ENCODE measurements at regions not wholly inside any gene's neighbourhood (a gene's known extent, or its start where the extent isn't known, plus 50 kb on each side); places are given as distances from the start of the nearest gene placed in this dataset.

GRCh38 chr9:106625259-106625789, 237.6 kb upstream of the ZNF462 start:
- intact Hi-C loops (cut with DNase I; ENCODE audit: low total_unique reads), result no loop called here
- no peak overlapping the region for H3K4me3 ChIP-seq (ENCODE audit: low read depth, poor library complexity, severe bottlenecking)
- 74 to 78% methylated on average over 3 of the region's 3 CpGs for WGBS, 2 donors
- TF ChIP-seq, protein P1, sequence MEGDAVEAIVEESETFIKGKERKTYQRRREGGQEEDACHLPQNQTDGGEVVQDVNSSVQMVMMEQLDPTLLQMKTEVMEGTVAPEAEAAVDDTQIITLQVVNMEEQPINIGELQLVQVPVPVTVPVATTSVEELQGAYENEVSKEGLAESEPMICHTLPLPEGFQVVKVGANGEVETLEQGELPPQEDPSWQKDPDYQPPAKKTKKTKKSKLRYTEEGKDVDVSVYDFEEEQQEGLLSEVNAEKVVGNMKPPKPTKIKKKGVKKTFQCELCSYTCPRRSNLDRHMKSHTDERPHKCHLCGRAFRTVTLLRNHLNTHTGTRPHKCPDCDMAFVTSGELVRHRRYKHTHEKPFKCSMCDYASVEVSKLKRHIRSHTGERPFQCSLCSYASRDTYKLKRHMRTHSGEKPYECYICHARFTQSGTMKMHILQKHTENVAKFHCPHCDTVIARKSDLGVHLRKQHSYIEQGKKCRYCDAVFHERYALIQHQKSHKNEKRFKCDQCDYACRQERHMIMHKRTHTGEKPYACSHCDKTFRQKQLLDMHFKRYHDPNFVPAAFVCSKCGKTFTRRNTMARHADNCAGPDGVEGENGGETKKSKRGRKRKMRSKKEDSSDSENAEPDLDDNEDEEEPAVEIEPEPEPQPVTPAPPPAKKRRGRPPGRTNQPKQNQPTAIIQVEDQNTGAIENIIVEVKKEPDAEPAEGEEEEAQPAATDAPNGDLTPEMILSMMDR (IDR thresholded peaks at IDR 0.05), result no peak
- TF ChIP-seq POLR2A (IDR thresholded peaks at IDR 0.05), result no peak
- no peak for DNase-seq (ENCODE audit: low spot score in 2 of 2)

- DNase-seq (ENCODE audit: low spot score in 2 of 2), result no peak
- no peak overlapping the region for H3K4me3 ChIP-seq (ENCODE audit: low read depth, poor library complexity, severe bottlenecking)
- WGBS, 2 donors, result 82 to 83% methylated on average over 6 of the region's 6 CpGs
- intact Hi-C loops (cut with DNase I; ENCODE audit: low total_unique reads), result no loop called here
- TF ChIP-seq, protein P1 (IDR thresholded peaks at IDR 0.05), result no peak
- TF ChIP-seq POLR2A (IDR thresholded peaks at IDR 0.05), result no peak
These were observed 236.0 kb upstream of the ZNF462 start for GRCh38 chr9:106626936-106627335.

- TF ChIP-seq, protein P1 (IDR thresholded peaks at IDR 0.05), result no peak
- TF ChIP-seq POLR2A (IDR thresholded peaks at IDR 0.05), result no peak
- intact Hi-C loops (cut with DNase I; ENCODE audit: low total_unique reads), result no loop called here
- 64 to 68% methylated on average over 3 of the region's 3 CpGs for WGBS, 2 donors
These were observed 230.3 kb upstream of the ZNF462 start for GRCh38 chr9:106632621-106633020.

GRCh38 chr9:106634183-106634582, 228.8 kb upstream of the ZNF462 start:
- WGBS, 2 donors, result 65 to 74% methylated on average over 1 of the region's 1 CpG
- no peak for TF ChIP-seq POLR2A (IDR thresholded peaks at IDR 0.05)
- TF ChIP-seq, protein P1 (IDR thresholded peaks at IDR 0.05), result no peak
- intact Hi-C loops (cut with DNase I; ENCODE audit: low total_unique reads), result no loop called here
- H3K4me3 ChIP-seq (ENCODE audit: low read depth, poor library complexity, severe bottlenecking), result no peak overlapping the region
- DNase-seq (ENCODE audit: low spot score in 2 of 2), result no peak

More at GRCh38 chr9:106632621-106633020, 230.3 kb upstream of the ZNF462 start:
- H3K4me3 ChIP-seq (ENCODE audit: low read depth, poor library complexity, severe bottlenecking), result no peak overlapping the region
- DNase-seq (ENCODE audit: low spot score in 2 of 2), result no peak

DNA sequence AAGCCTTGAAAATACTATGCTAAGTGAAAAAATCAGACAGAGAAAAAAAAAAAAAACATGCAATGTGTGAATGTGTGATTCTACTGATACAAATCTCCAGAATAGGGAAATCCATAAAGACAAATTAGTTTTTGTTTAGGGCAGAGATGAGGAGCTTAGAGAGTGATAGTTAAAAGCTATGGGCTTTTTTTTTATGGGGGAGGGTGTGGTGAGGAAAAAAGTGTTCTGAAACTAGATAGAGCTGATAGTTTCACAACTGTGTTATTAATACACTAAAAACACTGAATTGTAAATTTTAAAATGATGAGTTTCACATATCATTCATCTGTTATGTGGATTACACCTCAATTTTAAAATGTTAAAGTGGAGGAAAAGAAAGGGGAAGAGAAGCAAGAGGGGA, 228.3 kb upstream of the ZNF462 start:
- TF ChIP-seq, protein P1 (IDR thresholded peaks at IDR 0.05), result no peak
- no peak for TF ChIP-seq POLR2A (IDR thresholded peaks at IDR 0.05)
- H3K4me3 ChIP-seq (ENCODE audit: low read depth, poor library complexity, severe bottlenecking), result no peak overlapping the region
- no peak for DNase-seq (ENCODE audit: low spot score in 2 of 2)
- intact Hi-C loops (cut with DNase I; ENCODE audit: low total_unique reads), result no loop called here

GRCh38 chr9:106637486-106637885, 225.5 kb upstream of the ZNF462 start:
- no peak for DNase-seq (ENCODE audit: low spot score in 2 of 2)
- no peak overlapping the region for H3K4me3 ChIP-seq (ENCODE audit: low read depth, poor library complexity, severe bottlenecking)
- intact Hi-C loops (cut with DNase I; ENCODE audit: low total_unique reads), result no loop called here
- 46 to 55% methylated on average over 4 of the region's 4 CpGs for WGBS, 2 donors
- TF ChIP-seq POLR2A (IDR thresholded peaks at IDR 0.05), result no peak
- TF ChIP-seq, protein P1 (IDR thresholded peaks at IDR 0.05), result no peak

Data from lower leg skin (tissue), 4 donors.